Right cardiac atrium (tissue), 5 donors: ENCODE measurements at regions not wholly inside any gene's neighbourhood (a gene's known extent, or its start where the extent isn't known, plus 50 kb on each side); places are given as distances from the start of the nearest gene placed in this dataset.
"Not testable (repeated sequence)": the region's sequence is repeated elsewhere in the genome, so short reads cannot be mapped to it uniquely, and the experiment has no call there.

Experiments used
- ATAC-seq, 2 donors: fragments of 200-7000 bp; cut with Tn5 transposase; one replicate each; pipeline versions ENCODE4 v1.8.0 to v1.9.1; 2020; ENCODE audit warnings: moderate library complexity in 2 of 2, mild to moderate bottlenecking in 1 of 2
- DNase-seq, 3 donors: peaks; one replicate each; pipeline ENCODE4 v3.0.0-alpha.2; 2020
- H3K27ac ChIP-seq: one replicate; pipeline ENCODE4 v1.5.1; 2013; ENCODE audit warnings: mild to moderate bottlenecking, low read length, control low read depth, moderate library complexity
- H3K27me3 ChIP-seq: one replicate; pipeline ENCODE4 v1.6.1; 2013; ENCODE audit not compliant: control insufficient read depth, insufficient read depth
- H3K4me1 ChIP-seq: one replicate; pipeline ENCODE4 v1.6.1; 2013; ENCODE audit warnings: low read length; ENCODE audit not compliant: control insufficient read depth, insufficient read depth
- H3K4me3 ChIP-seq: one replicate; pipeline ENCODE4 v1.5.1; 2013; ENCODE audit warnings: low read length, control low read depth
- H3K9me3 ChIP-seq: one replicate; pipeline ENCODE4 v1.6.1; 2013; ENCODE audit warnings: low read length; ENCODE audit not compliant: control insufficient read depth
- WGBS: extraction: QIAGEN DNeasy Blood & Tissue Kit; methylation state at CpG from one replicate; pipeline ENCODE4 v1.1.7; 2013; 5-methylcytosine and 5-hydroxymethylcytosine counted together
- intact Hi-C, 4 donors: fragments of 100-400 bp; cut with DNase I; formaldehyde crosslinking; loops; one replicate each; pipeline versions ENCODE4 v1.11.0 to v1.14.0; 2022 to 2023
- donor health status: healthy with polysubstance abuse.
- donor health status: DM: no; HTN: yes; CAD: no.
- donor health status: DM: no; HTN: no; CAD: no.
- donor health status: DM: no; HTN: yes; CAD: no; lungs with severe emphysema.
- donor health status: DM: yes; HTN: yes; CAD: no.

GRCh38 chr21:28587748-28588147 lies 404.9 kb downstream of the LTN1 start:
- no peaks in the 10 kb centered on the region for H3K4me1 ChIP-seq
- H3K27ac ChIP-seq, result no peak overlapping the region
- H3K9me3 ChIP-seq, result no peaks in the 10 kb centered on the region
- DNase-seq (no peak), ATAC-seq (no peak)
- WGBS, result 0% methylated on average over 1 of the region's 1 CpG
- H3K27me3 ChIP-seq, result no peaks in the 10 kb centered on the region
- intact Hi-C loops, result no loop called here
- no peak overlapping the region for H3K4me3 ChIP-seq

DNA sequence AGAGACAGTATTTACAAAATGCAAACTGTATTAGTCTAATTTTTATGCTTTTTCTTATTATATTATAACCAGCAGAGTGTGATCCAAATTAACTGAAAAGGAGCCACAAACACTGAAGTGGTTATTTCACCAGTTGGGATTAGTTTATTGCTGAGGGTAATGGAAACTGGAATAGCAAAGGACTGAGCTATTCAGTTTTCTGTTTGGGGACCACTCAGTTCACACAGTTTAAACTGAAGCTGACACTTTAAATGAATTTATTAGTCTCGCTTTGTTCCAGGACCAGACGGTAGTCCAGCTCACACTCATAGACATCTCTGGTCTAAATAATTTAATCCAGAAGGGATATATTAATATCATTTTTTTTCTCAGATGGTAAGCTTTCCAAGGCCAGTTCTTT lies 410.7 kb downstream of the LTN1 start:
- H3K27me3 ChIP-seq, result no peaks in the 10 kb centered on the region
- no peak for ATAC-seq
- no peak for DNase-seq
- intact Hi-C loops, result no loop called here
- H3K27ac ChIP-seq, result no peak overlapping the region
- H3K4me1 ChIP-seq, result no peaks in the 10 kb centered on the region
- WGBS, result 93% methylated on average over 2 of the region's 2 CpGs
- H3K9me3 ChIP-seq, result no peaks in the 10 kb centered on the region
- H3K4me3 ChIP-seq, result no peak overlapping the region

DNA sequence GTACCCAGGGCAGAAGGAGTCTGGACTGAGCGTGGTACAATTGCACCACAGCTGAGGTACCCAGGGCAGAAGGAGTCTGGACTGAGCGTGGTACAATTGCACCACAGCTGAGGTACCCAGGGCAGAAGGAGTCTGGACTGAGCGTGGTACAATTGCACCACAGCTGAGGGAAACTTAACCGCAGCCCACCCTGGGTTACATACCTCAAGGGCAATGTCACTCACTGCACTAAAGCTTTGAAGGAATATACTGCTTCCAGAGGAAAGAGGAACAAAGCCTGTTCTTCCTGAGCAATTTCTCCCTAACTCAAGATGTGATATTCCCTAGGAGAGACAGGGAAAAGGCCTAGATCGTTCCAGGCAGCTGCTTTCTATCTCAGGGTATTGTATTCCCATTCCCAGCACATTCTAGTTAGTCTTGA lies 411.4 kb downstream of the LTN1 start:
- H3K27me3 ChIP-seq, H3K4me1 ChIP-seq, DNase-seq, H3K27ac ChIP-seq, H3K9me3 ChIP-seq, intact Hi-C loops, H3K4me3 ChIP-seq: not testable (repeated sequence)
- WGBS, result 78% methylated on average over 5 of the region's 5 CpGs
- peak in 1 of 2 donors; percentile 54 for ATAC-seq

GRCh38 chr21:28580585-28580984 lies 412.1 kb downstream of the LTN1 start:
- Histone ChIP-seq H3K27ac (no peak overlapping the region), H3K9me3 (no peaks in the 10 kb centered on the region), H3K4me3 (no peak overlapping the region), H3K4me1 (no peaks in the 10 kb centered on the region), H3K27me3 (no peaks in the 10 kb centered on the region)
- intact Hi-C loops, result no loop called here
- WGBS, result 80% methylated on average over 2 of the region's 2 CpGs
- ATAC-seq (no peak), DNase-seq (no peak)

DNA sequence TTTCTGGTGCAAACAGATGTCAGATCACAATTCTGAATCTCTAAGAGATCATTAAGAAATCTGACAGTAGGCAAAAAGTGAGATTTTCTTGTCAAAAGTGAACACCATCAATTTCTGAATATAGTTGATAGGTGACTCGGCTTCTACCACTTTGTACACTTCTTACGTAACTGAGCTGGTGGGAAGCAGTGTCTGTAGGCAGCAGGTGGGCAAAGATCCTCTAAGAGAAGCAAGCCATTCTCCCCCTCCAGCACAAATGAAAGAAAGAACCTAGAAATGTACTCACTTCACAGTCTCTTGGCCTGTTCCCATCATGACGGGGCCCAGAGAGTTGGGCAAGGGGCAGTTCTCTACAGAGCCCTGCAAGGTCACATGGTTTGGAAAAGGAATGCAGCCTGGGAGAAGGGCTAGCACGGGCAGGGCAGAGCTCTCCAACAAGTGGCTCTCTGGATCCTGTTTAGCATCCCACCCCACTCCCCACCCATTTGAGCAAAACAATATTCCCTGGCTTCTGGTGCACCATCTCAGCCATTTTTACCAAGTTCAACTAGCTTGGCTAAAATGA lies 412.6 kb downstream of the LTN1 start:
- no peaks in the 10 kb centered on the region for H3K9me3 ChIP-seq
- WGBS, result 76% methylated on average over 4 of the region's 4 CpGs
- no peak for ATAC-seq
- intact Hi-C loops, result no loop called here
- no peaks in the 10 kb centered on the region for H3K4me1 ChIP-seq
- H3K4me3 ChIP-seq, result no peak overlapping the region
- H3K27ac ChIP-seq, result no peak overlapping the region
- H3K27me3 ChIP-seq, result no peaks in the 10 kb centered on the region
- no peak for DNase-seq

DNA sequence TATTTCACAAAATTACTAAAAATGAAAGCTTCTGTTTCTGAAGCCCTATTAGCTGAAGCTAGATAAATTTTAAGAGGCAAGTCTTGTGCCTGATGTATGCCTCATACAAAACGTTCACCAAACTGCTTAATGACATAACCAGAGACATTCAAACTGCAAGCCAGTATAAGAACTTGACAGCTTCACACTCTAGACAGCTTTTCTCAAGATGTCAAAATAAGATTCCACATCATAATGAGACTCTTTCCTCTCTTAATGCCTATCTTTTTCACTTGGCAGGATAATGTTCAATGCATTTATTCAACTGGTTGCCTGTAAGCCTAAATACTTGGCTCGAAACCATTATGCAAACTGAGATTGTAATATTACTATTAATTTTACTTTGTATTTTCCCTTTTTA lies 424.0 kb downstream of the LTN1 start:
- H3K27ac ChIP-seq, result no peak overlapping the region
- no peaks in the 10 kb centered on the region for H3K27me3 ChIP-seq
- intact Hi-C loops, result no loop called here
- H3K9me3 ChIP-seq, result no peaks in the 10 kb centered on the region
- no peaks in the 10 kb centered on the region for H3K4me1 ChIP-seq
- DNase-seq, result no peak
- ATAC-seq, result no peak
- WGBS, result 57% methylated on average over 2 of the region's 2 CpGs
- H3K4me3 ChIP-seq, result no peak overlapping the region

- H3K4me3 ChIP-seq, H3K9me3 ChIP-seq, H3K27me3 ChIP-seq, intact Hi-C loops, ATAC-seq, H3K4me1 ChIP-seq, H3K27ac ChIP-seq: not testable (repeated sequence)
- WGBS, result 97% methylated on average over 5 of the region's 18 CpGs
- DNase-seq, result peak in 1 of 3 donors; percentile 39
These were observed 428.7 kb downstream of the LTN1 start for GRCh38 chr21:28563933-28564332.

GRCh38 chr21:28561772-28562171 lies 430.9 kb downstream of the LTN1 start:
- intact Hi-C loops, result no loop called here
- H3K27ac ChIP-seq, result no peak overlapping the region
- ATAC-seq (no peak), DNase-seq (no peak)
- no peaks in the 10 kb centered on the region for H3K4me1 ChIP-seq
- H3K27me3 ChIP-seq, result no peaks in the 10 kb centered on the region
- no peaks in the 10 kb centered on the region for H3K9me3 ChIP-seq
- H3K4me3 ChIP-seq, result no peak overlapping the region

- DNase-seq (no peak), ATAC-seq (no peak)
- Histone ChIP-seq H3K4me1 (no peaks in the 10 kb centered on the region), H3K4me3 (no peak overlapping the region), H3K27ac (no peak overlapping the region), H3K9me3 (no peaks in the 10 kb centered on the region), H3K27me3 (no peaks in the 10 kb centered on the region)
- intact Hi-C loops, result no loop called here
- WGBS, result 80% methylated on average over 10 of the region's 10 CpGs
These were observed 437.8 kb downstream of the LTN1 start for GRCh38 chr21:28554660-28555475.

DNA sequence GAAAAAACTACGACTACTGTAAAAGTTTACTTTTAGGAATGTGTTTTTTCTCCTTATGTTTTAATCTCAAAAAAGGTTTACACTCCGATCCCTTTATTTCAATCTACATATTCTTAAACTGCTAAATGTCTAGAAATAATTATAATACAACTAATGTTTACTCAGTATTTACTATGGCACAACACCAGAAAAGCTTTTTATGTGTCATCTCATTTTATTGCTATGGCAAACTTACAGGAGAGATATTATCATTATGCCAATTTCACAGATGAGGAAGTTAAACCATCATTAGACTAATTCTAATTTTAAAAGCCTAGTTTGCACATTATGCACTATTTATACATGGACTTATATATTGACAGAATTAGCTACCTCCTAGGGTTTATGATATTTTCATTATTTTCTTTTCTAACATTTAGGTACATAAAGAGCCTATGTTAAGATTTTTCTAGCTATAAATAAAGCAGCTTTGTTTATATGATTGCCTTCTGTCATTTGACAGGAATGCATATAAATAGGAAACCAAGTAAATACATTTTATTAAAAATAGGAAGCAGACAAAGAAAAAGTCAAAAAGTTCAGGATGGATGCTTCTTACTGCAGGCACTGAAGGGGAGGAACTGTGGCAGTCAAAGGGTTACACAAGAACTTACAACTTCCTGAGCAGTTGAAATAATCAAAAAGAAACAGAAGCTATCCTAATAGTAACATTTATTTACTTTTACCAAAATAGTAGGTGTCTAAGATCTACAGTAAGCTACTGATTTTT lies 442.4 kb downstream of the LTN1 start:
- no peaks in the 10 kb centered on the region for H3K9me3 ChIP-seq
- H3K27ac ChIP-seq, result no peak overlapping the region
- ATAC-seq (no peak), DNase-seq (no peak)
- no peaks in the 10 kb centered on the region for H3K27me3 ChIP-seq
- intact Hi-C loops, result no loop called here
- H3K4me1 ChIP-seq, result no peaks in the 10 kb centered on the region
- 94% methylated on average over 2 of the region's 2 CpGs for WGBS
- no peak overlapping the region for H3K4me3 ChIP-seq

- no peaks in the 10 kb centered on the region for H3K27me3 ChIP-seq
- H3K4me1 ChIP-seq, result no peaks in the 10 kb centered on the region
- WGBS, result 62% methylated on average over 2 of the region's 2 CpGs
- DNase-seq, result no peak
- no peak for ATAC-seq
- no peaks in the 10 kb centered on the region for H3K9me3 ChIP-seq
- no peak overlapping the region for H3K4me3 ChIP-seq
- intact Hi-C loops, result no loop called here
- no peak overlapping the region for H3K27ac ChIP-seq
These were observed 444.4 kb downstream of the LTN1 start for GRCh38 chr21:28548291-28548690.
